ENCODE measurements at regions not wholly inside any gene's neighbourhood (a gene's known extent, or its start where the extent isn't known, plus 50 kb on each side); places are given as distances from the start of the nearest gene placed in this dataset.

DNA sequence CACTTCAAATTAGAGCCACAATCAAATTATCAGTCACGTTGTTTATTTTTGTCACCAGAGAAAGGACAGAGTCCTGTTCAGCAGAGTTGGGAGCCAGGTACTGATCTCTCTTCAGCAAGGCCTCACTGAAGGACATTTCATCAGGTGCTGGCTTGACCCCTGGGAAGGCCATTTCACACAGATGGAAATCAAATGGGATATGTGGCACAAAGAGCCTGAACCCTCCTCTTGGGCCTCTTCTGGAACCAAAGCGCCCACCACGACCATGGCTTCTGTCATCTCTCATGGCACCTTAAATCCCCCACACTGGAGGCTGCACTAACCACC is 121.5 kb downstream of the PTCSC3 start:
- TF ChIP-seq CTCF (IDR thresholded peaks at IDR 0.05; ENCODE audit: extremely low read depth in 1 of 2, insufficient read depth in 1 of 2, low read depth in 1 of 2, low read length in 2 of 2) (no peak), GATA2 (IDR thresholded peaks at IDR 0.05; ENCODE audit: insufficient read depth, insufficient read length, low read depth, low read length) (no peak), FOS (IDR thresholded peaks at IDR 0.05; ENCODE audit: borderline replicate concordance, insufficient read depth, low read length) (no peak), POLR2A (IDR thresholded peaks at IDR 0.05; ENCODE audit: low read depth, low read length) (no peak), POLR2AphosphoS5 (IDR thresholded peaks at IDR 0.05; ENCODE audit: insufficient read depth, low read depth, low read length) (no peak), EZH2 (IDR thresholded peaks at IDR 0.05; ENCODE audit: borderline replicate concordance, low read depth, low read length, severe bottlenecking) (no peak), JUN (IDR thresholded peaks at IDR 0.05; ENCODE audit: borderline replicate concordance, insufficient read depth, insufficient read length, low read depth) (no peak), MYC (IDR thresholded peaks at IDR 0.05; ENCODE audit: low read depth, low read length) (no peak)
- TF ChIP-seq, protein P1, sequence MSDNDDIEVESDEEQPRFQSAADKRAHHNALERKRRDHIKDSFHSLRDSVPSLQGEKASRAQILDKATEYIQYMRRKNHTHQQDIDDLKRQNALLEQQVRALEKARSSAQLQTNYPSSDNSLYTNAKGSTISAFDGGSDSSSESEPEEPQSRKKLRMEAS (IDR thresholded peaks at IDR 0.05; ENCODE audit: insufficient read depth, insufficient read length) = no peak
- FAIRE-seq = no peak
- H3K9ac ChIP-seq (replicated peaks; ENCODE audit: extremely low read depth, insufficient read depth, low read length) = no peak overlapping the region
- intact Hi-C loops (cut with micrococcal nuclease) (no loop called here), dilution Hi-C loops (cut with MboI; ENCODE audit: extremely low pct_ligation_motif_present, low sequenced_read_pairs) (no loop called here)
- no peak for DNase-seq (ENCODE audit: low read depth, low spot score)
- H4K20me1 ChIP-seq (replicated peaks; ENCODE audit: control insufficient read depth, extremely low read depth, insufficient read depth, low read length) = no peaks in the 10 kb centered on the region
- H3K79me2 ChIP-seq (ENCODE audit: control insufficient read depth, insufficient read depth, low read length) = no peaks in the 10 kb centered on the region
- no peaks in the 10 kb centered on the region for H3K36me3 ChIP-seq (ENCODE audit: control insufficient read depth in 2 of 2, extremely low read depth in 1 of 2, insufficient read depth in 2 of 2, low read length in 2 of 2)
- ChIA-PET CTCF (interaction anchor here (0.8 kb wide), 1 partner anchor 15 kb away, joined by 3 read pairs; no protein-coding TSS in a partner anchor), POLR2A (no interaction called here)
- no peaks in the 10 kb centered on the region for H3K27me3 ChIP-seq (ENCODE audit: control insufficient read depth in 2 of 2, insufficient read depth in 2 of 2, low read length in 2 of 2)
- no peak overlapping the region for H3K4me2 ChIP-seq (ENCODE audit: insufficient read depth, low read length)
- H3K4me1 ChIP-seq (ENCODE audit: control insufficient read depth, extremely low read depth, insufficient read depth, low read length) = no peaks in the 10 kb centered on the region
- H3K4me3 ChIP-seq (replicated peaks in 1 of 3; ENCODE audit: insufficient read depth in 1 of 3, low read depth in 1 of 3, low read length in 3 of 3) = no peak overlapping the region
- no TSS peak for BruUV-seq (replicated peaks)
- H3K9me3 ChIP-seq (replicated peaks; ENCODE audit: control insufficient read depth, insufficient read depth, low read length) = no peaks in the 10 kb centered on the region
- no peak overlapping the region for H2AFZ ChIP-seq (ENCODE audit: low read depth, low read length)
- H3K27ac ChIP-seq (ENCODE audit: insufficient read depth, low read depth, low read length) = no peak overlapping the region
- H3K9me1 ChIP-seq (replicated peaks; ENCODE audit: control insufficient read depth, extremely low read depth, insufficient read depth, low read length) = no peaks in the 10 kb centered on the region

Measured in endothelial cell of umbilical vein (primary cell).